NCI-H2171 treated with DMSO at 0.1 percent for 48 hours (cell line): ENCODE measurements at regions not wholly inside any gene's neighbourhood (a gene's known extent, or its start where the extent isn't known, plus 50 kb on each side); places are given as distances from the start of the nearest gene placed in this dataset.

Source experiments
- DNase-seq: peaks from one replicate; lab custom pipeline; 2025; lab: John Stamatoyannopoulos, UW

DNA sequence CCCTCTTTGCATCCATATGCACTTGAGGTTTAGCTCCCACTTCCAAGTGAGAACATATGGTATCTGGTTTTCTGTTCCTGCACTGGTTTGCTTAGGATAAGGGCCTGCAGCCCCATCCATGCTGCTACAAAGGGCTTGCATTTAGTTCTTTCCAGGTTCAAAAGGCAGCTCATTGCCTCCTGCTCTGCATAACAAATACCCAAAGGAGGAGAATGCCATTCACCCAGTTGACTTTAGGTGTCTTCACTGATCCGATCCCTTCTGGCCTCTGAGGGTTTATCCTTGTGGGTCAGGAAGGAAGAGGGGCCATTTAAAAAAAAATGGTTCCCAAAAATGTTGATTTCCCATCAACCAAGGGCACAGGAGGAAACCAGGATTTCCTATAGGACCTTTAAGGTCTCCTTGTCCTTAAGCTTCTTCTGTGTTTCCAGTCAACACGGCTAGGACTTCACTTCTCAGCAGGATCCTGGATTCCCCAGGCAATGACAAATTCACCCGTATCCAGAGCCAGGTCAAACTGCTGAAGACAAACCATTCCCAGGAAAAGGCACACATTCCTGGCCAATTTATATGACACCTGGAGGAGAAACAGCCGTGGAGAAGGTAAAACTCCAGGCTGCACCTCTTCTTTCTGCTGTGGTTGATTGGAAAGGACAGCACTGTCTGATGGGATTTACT lies 447.7 kb upstream of the CDH4 start:
- DNase-seq, result no peak

DNA sequence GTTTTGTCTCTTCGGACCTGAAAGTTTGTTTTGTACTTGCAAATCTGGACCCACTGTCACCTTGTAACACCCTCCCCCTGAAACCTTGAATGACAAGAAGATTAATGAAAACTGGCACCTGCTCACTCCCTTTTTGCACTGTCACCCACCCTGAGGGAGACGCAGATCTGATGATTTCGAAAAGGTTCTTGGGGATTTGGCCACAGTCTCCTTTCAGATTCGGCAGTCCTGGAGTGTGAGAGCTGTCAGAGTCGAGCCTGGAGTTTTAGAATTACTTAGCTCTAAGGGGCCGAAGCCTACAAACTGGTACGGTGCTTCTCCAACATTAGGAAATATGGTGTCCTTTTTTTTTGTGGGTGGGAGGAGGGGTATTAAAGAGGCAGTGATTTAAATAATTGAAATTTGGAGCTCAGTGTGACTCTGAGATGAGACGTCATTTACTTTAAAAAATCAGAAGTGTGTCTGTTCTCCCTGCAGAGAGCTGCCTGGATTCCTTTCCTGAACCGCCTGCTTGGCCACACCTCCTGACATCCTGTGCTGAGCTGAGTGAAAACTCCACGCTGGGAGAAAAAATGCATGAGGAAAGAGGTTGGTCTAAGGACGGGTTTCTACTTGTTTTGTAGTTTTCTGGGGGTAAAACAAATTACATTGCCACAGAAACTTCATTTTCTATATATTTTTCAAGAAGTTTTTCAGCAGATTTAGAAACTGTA lies 447.0 kb upstream of the CDH4 start:
- no peak for DNase-seq

DNA sequence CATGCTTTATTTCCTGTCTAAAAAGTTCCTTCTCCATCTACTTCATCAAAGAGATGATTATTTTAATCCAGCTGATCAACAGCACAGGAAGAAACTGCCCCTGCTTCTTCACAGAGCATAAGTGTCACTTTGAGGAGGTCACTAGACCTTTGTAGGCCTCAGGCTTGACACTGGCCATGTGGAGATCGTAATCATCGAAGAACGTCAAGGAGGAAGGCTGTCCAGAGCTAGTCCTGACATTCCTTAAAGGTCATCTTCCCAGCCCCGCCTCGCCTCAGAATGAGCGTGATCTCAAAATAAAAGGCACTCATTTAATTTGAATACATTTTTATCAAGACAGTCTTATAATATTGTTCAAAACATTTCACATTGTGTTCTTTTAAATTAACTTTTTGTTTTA lies 445.7 kb upstream of the CDH4 start:
- DNase-seq, result no peak

DNA sequence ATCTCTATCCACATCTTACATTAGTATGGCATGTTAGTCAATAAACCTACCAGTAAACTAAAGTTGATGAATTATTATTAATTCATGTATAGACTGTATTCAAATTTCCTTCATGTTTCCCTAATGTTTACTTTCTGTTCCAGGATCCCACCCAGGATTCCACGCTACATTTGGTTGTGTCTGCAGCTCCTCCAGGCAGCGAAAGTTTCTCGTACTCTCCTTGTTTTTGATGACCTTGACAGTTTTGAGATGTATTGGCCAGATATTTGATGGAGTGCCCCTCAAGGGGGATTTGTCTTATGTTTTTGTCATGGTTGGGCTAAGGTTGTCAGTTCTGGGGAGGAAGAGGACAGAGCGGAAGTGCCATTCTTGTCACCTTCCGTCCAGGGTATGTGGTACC lies 445.2 kb upstream of the CDH4 start:
- no peak for DNase-seq

DNA sequence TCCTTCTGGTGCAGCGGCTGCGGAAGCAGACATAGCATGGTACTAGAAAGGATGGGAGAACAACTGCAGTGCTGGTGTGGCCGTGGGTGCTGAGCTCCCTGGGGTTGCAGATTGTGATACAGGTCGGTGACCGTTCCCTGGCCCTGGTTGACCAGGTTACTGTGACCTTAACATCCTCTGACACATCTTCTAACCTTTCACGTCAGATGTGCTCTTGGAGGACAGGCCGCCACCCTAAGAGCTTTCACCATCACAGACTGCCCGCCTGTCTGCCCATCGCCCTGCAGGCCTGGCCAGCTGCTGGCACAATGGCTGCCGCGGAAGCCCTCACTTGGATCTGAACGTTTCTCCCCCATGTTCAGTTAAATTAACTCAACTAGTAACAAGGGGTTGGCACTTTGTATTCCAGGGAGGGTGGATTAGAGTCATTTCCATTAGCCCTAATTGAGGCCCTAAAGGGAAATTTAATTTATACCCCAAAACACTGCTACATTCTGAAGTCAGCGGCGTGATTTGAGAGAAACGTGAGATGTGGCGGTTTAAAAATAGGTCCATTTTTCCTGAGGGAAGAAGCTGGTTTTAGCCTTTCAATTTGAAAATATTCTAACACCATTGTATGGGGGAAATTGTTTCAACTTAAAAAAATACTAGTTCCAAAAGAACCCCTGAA lies 443.9 kb upstream of the CDH4 start:
- DNase-seq, result no peak

DNA sequence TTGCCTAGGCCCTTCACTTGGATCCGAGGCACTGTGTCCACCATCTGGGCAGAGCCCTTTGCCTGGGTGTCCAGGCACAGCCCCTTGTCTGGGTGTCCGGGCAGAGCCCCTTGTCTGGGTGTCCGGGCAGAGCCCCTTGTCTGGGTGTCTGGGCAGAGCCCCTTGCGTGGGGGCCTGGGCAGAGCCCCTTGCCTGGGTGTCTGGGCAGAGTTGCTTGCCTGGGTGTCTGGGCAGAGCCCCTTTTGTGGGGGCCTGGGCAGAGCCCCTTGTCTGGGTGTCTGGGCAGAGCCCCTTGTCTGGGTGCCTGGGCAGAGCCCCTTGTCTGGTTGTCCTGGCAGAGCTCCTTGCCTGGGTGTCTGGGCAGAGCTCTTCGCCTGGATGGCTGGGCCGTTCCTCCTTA lies 443.4 kb upstream of the CDH4 start:
- DNase-seq, result no peak

DNA sequence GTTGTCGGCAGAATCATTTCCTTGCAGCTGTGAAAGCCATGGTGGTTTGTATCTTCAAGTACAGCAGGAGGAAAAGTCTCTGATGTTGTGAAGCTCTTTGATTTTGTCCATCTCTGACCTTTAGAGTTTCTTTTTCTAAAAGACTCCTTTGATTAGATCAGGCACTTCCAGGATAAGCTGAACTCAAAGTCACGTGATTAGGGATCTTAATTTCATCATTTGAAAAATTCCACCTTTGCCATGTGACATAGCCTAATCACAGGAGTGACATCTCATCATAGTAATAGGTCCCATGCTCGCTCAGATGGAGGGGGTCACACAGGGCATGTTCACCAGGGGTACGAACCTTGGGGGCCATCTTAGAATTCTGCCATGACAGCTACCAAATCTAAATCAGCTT lies 441.5 kb upstream of the CDH4 start:
- DNase-seq, result no peak

DNA sequence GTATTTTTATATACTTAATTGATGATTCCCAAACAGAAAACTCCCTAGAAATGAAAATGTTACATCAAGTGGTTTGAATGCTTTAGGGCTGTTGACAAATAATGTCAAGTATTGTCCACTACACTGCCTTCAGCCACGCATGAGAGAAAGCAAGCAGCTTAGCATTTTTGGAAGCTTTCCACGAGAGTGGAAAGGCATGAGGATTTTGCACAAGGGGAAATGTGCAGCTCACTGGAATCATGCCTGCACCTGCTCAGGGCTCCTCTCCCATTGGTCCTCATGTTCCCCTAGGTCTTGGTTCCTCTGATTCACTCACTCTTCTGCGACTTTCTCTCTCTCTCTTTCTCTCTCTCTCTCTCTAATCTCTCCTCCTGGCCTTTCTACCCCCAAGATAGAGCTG lies 439.5 kb upstream of the CDH4 start:
- no peak for DNase-seq

DNA sequence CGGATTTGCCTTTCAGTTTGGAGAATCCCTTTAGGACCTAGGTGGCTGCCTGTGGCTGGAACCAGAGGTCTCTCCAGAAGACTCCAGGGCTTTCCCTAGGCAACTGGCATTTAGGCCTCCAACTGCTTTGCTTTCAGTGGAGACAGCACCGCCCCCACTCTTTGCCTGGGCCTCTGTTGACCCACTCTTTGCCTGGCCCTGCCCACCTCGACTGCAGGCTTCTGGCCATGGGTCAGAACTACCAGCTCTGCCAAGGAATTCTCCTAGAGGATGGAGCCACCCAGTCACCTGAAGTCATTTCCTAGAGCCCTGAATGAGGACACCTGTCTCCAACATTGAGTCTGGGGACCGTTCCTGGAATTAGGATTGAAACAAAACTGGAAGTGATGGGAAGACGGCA lies 439.0 kb upstream of the CDH4 start:
- DNase-seq, result no peak

DNA sequence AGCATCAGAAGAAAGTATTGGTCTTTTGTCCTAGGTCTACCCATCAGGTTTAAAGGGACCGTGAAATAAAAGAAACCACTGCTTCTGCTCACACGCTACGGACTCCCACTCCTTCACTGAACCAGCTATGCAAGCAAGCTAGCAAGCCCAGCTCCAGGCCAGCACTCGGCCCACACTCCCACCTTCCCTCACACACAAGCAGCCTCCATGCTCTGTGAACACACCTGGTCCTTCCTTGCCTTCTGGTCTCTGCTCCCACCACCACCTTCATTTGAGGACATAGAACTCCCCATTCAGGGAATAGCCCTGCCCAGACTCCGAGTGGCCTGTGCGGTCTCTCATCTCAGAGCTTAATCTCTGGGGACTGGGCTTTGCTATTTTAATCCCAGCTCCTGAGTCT lies 436.4 kb upstream of the CDH4 start:
- no peak for DNase-seq

DNA sequence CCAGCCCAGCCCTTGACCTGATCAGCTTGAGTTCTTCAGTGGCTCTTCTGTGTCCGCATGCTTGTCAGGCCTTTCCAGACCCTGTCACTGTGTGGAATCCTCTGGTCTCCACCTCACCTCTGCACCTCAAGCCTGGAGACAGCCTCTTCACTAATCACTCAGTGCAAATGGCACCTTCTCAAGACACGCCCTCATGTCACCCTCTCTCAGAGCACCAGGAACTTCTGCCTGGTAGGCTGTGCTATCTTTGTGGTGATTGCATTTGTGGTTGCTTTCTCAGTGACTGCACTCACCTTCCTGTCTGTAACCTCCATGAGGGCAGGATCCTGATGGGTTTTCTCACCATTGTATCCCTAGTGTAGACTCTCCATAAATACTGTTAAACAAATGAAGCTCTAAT lies 435.2 kb upstream of the CDH4 start:
- no peak for DNase-seq

DNA sequence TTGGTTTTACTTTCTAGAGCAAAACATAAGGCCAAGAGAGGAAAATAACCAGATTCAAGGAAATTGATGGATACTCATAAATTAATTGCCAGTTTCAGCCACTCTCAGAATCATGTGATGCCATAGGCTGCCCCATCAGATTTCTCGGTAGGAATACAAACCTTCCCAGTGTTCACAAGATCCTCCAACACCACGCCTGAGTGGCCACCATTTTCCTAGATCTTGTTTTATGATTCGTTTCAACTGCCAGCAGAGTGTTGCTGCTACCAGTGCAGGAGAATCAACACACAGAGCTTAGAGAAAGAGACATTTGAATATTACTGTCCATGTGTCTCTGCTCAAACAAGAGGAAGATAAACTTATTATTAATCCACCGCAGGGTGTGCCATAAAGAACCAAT lies 434.2 kb upstream of the CDH4 start:
- no peak for DNase-seq

DNA sequence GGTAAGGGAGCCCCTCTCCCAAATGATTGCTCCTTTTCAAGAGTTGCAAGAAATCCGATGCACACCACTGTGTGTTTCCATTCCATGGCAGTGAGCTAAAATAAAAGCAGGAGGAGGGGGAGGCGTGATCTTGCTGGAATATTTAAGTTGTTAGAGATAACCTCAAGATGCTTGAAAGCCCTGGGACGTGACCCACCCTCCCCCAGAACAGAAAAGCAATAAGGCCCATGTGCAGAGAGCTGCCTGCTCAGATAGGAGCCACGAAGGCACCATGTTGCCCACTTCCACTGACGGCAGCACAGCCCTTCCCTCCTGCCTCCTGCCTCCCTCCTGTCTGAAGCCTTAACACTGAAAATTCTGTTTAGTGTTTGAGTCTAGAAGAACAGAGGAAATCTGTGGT lies 432.6 kb upstream of the CDH4 start:
- no peak for DNase-seq

DNA sequence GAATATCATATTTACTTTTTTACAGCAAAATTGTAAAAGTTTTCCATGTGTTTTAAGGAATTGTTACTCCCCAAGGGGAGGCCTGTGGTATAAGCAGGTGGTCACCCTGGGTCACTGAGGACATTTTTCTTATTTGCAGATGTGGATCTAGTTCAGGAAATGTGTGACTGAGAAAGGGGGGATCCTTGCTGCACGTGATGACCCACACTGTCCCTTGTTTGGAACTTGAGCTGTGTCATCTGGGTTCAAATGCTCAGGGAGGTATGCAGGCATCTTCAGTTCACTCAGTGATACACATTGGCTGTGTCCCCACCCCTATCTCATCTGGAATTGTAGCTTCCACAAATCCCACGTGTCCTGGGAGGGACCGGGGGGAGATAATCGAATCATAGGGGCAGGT lies 431.9 kb upstream of the CDH4 start:
- no peak for DNase-seq

DNA sequence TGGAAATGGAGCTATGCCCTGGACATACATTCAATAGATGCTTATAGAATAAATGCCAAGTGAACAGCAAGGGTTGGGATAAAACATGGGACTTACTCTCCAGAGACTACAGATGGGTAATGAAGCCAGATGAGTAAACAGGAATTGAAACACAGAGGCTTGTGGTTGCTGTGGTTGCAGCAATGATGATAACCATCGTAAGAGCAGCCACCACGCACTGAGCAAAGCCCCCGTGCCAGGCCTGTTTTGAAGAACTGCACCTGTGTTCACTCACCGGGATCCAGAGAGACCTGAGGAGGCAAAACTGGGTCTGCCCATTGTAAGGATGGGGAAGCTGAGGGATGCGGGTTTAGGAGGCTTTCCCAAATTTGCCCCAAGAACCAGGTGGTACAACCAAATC lies 431.1 kb upstream of the CDH4 start:
- DNase-seq, result no peak

DNA sequence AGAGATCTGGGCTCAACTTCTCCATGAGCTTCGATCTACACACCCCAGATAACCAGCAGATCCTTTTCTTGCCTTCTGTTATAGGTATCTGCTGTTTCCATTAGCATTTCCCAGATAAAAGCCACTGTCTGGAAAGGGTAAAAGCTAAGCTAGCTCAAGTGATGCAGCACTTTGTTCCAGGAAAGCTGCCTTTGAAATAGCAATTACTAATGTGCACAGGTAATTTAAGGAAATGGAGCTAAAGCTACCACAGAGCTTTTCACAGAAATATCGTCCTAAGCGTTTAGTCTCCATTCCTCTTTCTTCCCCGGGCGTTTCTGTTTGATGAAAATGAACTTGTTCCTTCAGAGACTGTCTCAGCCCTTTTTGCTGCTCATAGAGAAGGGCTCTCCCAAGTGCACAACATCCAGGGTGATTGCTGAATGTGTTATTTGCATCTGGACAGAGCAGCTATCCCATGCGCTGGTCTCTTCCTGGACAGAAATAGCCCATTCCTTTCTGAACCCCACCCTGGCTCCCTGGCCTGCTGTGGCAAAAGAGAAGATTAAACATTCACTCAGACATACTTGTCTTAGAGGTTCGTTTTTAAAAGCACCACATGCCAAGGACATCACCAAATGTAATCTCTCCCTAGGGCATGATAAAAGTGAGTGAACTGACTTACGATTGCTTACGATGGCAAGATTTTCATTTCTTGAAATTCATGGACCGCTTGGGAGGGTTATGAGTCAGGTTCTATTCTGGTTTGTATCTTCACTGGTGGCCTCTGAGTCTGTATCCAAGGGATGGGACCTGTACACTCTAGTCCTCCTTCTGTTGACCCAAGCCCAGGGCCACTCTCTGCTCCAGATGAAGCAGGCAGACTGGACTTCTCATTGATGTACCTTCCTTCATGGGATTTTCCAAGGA lies 429.1 kb upstream of the CDH4 start:
- no peak for DNase-seq

DNA sequence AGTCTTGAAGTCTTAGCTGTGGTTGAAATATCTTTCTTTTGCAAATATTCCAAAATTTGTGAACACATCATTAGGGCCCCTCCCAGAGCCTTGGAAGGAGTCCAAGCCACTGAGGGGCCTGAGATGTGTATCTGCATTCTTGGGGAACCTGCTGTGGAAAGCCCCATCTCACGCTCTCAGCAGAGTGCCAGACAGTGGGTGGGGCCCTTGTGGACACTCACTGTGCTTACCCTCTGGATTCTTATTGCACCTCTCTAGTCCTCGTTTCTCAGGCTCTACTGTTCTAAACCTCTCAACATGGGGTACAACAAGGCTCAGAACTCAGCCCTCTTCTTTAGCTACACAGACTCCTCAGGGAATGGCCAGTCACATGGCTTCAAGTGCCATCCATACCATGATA lies 416.2 kb upstream of the CDH4 start:
- no peak for DNase-seq

DNA sequence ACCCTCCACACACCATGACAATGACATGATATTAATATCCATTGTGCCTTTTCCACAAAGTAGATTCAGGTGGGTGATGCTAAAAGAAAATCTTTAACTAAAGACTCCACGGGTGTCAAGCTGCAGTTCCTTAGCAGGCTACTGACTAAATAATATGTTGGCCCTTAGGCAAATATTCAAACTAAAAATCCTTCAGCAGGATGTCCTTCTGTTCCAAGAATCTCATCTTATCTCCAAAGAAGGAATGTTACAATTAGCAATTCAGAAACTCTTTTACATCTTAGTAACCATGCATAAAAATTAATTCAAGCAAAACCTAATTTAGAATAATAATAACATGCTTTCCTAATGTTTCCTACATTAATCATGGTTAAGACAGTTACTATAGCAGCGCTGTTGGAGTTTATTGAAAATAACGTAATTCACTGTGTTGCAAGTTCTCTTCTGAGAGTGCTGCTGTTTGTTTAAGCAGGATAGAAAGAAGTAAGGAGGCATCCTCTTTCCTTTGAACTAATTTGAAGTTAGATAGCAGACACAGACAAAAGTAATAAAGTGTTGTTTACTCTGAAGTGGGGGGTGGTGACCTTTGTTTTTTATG lies 414.8 kb upstream of the CDH4 start:
- no peak for DNase-seq

DNA sequence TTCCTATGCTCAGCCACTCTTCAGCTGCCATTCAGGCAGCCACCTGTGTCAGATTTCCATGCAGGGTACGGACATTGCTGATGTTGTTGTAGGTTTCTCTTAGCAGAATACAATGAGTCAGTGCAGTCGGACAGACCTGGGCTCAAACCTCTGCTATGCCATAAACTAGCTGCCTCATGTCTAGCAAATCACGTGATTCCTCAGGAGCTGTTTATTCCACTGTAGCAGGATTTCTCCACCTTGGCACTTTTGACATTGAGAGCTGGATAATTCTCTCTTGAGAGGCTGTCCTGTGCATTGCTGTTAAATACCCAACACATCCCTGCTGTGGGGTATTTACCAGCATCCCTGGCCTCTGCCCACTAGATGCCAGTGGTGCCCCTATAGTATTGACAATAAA lies 413.8 kb upstream of the CDH4 start:
- DNase-seq, result no peak

DNA sequence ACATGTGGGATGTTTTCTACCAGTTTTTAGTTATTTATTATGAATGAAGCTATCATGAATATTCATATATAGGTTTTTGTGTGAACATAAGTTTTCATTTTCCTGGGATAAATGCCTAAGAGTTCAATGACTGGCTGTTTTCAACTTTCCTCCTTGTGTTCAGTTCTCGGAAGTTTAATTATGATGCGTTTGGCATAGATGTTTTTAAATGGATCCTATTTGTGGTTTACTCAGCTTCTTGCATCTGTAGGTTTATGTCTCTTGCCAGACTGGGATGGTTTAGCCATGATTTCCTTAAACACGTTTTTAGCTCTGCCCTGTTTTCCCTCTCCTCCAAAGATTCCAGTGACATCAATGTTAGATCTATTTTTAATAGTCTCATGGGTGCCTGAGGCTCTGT lies 411.1 kb upstream of the CDH4 start:
- no peak for DNase-seq

DNA sequence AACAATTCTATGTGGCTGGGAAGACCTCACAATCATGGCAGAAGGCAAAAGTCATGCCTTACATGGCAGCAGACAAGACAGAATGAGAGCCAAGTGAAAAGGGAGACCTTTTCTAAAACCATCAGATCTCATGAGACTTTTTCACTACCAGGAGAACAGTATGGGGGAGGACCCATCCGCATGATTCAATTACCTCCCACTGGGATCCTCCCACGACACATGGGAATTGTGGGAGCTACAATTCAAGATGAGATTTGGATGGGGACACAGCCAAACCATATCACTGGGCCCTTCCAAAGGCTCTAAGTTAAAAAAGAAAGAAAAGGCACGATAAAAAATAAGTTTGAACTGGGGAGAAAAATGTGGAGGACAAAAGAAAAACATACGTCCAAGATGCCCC lies 406.9 kb upstream of the CDH4 start:
- DNase-seq, result no peak
